ENCODE measurements at regions not wholly inside any gene's neighbourhood (a gene's known extent, or its start where the extent isn't known, plus 50 kb on each side); places are given as distances from the start of the nearest gene placed in this dataset.

DNA sequence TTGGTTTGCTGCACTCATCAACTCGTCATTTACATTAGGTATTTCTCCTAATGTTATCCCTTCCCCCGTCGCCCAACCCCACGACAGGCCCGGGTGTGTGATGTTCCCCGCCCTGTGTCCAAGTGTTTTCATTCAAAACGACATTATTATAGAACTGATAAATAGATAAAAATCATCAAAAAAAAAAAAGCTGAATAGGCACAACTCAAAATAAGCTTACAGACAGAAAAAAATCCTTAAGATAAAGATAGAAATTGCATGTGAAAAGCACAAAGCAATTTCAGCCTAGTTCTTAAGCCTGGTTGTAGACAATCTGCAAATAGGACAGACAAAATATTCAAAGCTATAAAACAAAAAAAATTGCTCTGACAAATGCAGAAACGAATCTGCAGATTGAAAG lies 142.9 kb upstream of the LNX1 start:
- no peak for TF ChIP-seq POLR2AphosphoS5 (IDR thresholded peaks at IDR 0.05; ENCODE audit: low read depth, low read length)
- no peak for TF ChIP-seq POLR2A (IDR thresholded peaks at IDR 0.05; ENCODE audit: low read depth, low read length)
- no peak for TF ChIP-seq TAF1 (IDR thresholded peaks at IDR 0.05; ENCODE audit: low read depth, low read length)
- TF ChIP-seq SPI1 (IDR thresholded peaks at IDR 0.05; ENCODE audit: low read depth, low read length), result no peak
